ENCODE measurements at regions not wholly inside any gene's neighbourhood (a gene's known extent, or its start where the extent isn't known, plus 50 kb on each side); places are given as distances from the start of the nearest gene placed in this dataset.
A peak's percentile ranks its signal among the peaks of the same experiment; 100 is the strongest.

DNA sequence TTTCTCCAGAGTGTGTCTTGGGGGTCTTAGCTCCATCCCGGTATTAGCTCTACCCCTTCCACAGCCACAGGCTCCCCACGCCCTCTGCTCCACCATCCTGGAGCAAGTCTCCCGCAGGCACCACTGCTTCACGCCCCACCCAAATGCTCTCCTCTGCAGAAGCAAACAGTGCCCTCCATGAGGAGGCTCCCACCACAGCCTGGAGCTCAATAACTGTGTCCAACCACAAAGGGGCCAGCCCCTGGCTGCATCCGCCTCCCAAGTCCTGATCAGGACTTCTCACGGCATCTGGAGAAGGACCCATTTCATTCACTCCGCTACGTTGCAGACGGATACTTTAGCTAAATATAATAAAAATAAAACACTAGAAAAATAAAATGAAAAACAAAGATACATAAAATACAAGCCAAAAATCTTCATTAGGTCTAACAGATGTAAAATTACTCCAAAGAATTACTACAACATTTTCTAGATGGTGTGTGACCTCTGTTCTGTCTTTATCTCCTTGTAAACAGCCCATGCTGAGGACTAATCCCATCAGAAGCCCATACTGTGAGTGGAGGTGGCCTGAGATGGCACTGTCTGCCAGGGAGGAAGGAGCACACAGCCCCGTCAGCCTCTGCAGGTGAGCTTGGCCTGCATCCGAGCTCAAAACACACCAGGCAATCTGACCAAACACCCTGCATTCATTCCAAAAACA, 210.8 kb upstream of the RAB6C start:
- no peak for DNase-seq

DNA sequence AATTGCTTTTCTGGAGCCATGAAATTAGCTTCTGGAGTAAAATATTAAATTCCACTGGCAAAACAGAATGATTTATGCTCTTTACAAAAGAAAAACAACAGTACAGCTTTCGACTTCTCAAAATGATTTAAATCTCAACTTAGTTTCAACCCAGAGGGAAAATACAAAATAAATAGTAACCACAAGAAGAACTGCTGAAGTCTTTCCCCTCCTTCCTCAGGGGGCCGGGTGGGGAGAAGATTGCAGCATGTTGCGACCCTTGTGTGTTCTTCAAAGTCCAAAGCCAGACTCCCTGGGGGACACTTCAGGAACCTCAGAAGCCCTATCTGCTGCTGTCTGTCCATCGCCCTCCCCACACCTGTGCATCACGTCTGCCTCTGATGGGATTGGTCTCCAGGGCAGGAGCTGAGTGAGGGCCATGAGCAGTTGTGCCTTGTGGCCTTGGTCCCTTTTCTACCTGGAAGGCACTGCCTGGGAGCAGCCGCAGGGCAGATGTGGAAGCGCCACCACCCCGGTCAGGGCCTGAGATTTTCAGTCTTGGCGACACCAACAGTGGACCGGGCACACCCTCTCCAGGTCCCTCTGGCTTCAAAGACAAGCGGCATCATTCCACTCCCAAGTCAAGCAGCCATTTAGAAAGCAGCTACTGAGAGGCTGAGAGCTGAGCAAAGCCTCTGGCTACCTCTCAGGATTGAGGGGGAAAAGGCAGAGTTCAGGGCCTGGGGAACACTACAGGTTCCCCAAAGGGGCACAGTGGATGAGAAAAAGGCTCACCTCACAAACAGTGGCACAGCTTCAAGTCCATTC, 210.1 kb upstream of the RAB6C start:
- DNase-seq: no peak

DNA sequence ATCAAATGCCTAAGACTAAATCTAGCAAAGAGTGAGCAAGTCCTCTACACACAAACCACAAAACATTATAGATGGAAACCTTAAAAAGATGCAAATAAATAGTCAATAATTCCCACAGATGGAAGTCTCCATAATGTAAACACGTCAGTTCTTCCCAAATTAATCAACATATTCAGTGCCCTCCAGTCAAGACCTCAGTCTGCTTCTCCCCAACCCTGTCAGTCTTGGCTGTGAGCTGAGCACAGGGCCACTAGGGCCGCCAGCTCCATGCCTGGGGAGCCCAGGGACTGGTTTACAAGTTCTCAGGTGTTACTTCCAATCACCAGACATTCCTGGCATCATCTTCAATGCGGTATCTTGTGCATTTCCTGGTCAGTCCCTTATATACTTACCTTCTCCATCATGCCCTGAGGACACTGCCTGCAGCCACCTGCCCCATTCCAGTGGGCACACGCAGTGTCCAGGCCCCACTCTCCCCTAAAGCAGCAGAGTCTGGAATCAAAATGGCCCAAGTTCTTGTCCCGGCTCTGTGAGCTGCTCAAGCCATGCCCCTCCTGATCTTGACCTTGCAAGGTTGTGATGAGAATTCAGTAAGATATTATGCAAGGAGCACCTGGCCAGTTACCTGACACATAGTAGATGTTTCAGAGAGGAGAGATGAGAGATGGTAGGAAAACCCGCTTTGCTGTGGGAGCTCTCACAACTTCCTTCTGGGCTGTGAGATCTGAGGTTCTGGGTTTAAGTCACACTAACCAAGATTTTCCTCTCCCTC, 207.9 kb upstream of the RAB6C start:
- no peak for DNase-seq

DNA sequence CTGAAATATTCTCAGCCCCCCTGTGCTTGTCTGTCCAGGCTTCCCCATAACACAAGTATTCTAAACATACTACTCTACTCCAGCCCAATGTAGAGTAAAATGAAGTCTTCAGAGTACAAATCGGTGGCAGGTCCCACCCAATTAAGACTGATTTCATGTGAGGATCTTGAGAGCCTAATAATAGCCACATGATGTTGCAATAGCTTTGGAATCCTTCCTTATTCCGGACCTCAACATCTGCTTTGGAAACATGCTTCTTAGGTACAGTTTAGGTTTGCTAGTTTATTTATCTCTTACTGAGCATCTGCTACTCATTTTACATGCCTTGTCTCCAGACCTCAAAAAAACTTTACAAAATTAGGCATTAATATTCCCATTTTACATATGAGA, 207.3 kb upstream of the RAB6C start:
- DNase-seq: no peak

DNA sequence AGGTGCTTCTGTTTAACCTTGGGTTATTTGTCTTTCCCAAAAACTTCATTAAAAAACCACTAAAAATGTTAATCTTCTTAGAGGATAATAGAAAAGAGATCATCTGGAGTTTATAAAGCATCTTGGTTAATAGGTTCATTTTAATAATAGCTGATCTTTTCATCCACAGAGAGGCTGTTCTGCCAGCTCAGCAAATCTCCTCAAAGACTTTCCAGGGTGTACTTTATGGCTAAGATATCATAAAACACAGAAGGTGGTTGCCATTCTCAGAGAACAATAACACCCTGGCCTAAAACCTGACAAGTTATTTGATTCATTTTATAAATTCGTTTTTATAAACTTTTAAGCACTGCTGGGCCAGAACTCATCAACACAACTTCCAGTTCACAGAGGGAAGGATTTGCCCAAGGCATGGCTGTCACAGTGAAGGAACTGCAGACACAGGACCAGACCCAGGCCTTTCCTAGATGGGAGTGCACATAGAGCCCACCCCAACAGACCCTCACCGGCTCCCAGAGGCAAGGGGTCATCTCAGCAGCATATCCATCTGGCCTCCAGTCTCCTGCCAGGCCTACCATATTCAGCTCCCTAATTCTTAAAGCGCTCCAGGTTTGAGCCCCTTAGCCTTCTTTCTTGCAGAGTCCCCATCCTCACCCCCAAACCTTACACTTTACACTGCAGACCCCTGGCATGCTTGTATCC, 203.4 kb upstream of the RAB6C start:
- DNase-seq: no peak

DNA sequence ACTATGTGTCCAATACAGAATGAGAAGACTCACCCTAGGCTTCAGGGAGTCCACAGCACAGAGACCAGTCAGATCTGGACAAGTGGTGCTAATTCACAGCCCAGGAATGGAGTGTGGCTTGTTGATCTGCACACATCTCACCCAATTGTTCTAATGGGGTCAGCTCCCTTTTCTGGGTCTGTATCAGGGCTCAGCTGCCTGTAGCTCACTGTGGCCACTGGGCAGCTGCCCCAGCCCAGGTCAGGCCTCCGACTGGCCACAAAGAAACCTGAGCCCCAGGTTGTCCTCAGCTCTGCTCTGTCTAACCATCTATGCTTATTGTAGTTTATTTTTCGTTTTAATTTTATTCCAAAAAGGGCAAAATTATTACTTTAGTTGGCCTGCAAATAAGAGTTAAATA, 202.3 kb upstream of the RAB6C start:
- no peak for DNase-seq

DNA sequence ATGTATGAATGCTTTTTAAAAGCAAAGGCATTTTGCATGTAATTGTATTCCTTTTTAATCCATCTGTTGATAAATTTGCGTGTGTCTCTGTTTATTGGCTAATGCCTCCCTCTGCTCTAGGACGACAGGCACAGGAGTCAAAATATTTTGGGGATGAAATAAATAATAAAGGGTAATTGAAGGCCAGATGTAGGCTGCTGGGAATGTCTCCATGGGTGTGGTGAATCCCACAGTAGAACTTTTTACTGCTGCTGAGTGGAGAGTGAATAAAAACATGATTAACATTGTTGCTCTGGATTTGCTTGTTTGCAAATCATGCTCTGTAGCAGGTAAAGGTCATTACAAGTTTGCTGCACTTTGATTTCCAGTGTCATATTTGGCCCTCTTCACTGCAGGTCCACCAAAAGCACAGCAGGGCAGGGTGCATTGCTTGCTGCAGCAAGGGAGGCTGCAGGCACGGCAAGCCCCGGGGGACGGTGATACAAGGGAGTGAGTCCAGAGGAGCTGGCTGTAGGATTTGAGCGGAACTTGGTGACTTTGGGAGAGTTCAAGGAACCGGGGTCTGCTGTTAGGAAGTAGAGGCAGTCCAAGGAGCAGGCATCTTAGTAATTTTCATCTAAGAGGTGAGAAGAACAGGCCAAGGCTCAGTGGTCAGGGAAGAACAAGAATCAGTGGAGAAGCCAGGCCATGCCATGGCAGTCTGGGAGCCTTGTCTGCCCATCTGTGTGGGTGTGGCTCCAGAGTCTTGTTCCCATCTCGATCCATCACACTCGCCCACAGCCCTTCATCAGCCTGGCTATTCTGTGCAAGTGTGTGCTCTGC, 201.5 kb upstream of the RAB6C start:
- DNase-seq: no peak

DNA sequence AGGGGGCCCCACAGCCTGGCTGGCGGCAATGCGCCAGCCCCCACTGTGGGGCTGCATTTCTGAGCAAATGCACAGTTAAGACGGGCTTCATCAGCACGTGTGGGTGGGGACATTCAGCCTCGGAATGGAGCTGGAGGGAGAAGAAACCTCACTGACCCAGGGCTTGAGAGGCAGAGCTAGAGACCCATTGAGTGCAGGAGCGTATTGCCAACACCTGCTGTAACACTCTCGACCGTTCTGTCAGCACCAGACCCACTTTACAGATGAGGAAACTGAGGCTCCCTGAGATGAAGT, 200.9 kb upstream of the RAB6C start:
- DNase-seq: no peak

DNA sequence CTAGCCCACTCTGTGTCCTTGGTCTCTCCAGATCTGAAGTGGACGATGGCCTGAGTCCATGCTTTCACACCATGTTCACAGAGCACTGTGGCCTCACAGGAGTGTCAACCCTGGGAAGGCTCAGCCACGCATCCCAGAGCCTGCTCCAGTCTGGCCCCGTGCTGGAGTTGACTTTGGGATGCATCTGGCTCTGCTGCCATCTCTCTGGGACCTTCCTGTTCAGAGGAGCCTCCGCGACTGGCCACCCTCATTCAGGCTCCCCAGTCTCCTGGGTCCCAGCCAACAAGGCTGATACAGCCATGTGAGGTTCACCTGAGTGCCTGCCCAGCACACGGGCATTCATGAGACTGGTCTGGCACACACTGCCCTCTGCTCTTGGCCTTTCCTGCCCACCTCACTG, 199.7 kb upstream of the RAB6C start:
- no peak for DNase-seq

DNA sequence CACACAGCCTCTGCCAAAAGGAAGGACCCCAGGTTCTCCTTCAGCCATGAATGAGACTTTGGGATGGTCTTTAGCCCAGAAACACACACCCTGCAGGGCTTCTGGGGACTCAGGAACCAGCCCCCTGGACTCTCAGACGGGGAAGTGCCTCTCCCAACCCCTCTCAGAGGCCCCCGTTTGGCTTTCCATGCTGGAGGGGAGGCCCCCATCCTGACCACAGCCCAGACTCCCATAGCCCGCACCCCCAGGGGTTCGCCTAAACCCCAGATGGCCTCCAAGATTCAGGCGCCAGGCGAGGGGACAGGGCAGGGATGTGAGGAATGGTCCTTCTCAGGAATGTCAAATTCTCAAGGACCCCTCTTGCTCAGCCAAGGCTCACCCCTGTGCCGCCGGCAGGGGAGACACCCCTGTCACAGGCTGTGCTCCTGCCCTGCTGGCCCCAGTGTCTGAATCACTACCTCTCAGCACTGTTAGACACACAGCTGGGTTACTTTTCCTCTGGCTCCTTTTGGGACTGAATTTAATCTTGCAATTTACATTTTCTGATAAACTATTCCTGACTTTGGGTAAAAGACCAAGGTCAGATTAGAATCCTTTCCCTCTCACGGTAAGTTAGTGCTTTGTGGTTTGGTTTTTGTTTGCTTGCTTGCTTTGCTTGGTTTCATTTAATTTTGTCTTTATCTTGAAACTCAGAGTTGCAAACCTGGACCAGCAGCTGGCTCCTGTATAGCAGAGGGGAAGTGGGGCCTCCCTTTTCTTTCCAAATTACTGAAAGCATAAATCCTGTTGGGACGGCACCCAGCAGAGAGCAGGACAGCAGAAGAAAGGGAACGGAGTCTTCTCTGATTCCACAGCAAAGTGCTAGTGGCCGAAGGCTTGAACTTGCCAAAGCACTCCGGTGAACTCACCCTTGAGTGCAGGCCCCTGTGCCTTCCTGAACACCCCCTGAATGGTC, 198.9 kb upstream of the RAB6C start:
- no peak for DNase-seq

DNA sequence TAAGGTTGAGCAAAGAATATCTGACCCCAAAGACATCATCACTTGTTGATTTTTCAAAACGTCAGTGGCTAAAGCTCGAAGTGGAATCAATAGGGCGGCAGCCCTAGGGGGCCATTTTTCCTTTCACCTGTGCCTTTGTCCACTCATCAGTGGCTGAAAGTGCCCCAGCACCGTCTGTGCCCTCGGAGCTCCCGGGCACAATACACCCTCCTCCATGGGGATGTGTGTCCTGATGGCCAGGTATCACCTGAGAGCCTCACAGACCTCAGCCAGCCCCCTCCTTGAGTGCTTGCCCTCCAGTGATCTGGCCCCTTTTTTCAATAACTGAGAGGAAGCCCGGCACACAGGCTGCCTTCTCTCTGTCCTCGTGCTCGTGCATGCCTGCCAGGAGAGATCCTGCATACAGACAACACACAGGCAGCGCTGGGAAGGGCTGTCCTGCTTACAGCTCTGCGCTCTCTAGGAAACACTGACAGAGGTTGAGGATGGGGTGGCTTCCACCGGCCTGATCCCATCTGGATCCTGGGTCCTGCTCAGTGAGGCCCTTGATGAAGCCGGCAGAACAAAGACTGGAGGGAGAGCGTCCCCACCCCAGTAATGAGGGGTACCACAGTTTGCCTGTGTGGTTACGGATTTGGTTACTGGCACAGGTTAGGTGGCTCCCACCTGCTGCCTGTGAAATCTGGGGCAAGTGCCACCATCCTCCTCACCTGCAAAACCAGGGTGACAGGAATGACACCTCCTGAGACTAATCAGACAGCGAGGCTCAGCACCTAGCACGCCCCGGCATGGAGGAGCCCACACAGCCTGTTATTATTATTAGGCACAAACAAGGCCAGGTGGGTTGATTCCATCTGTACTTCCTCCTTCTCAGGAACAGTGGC, 197.5 kb upstream of the RAB6C start:
- no peak for DNase-seq

DNA sequence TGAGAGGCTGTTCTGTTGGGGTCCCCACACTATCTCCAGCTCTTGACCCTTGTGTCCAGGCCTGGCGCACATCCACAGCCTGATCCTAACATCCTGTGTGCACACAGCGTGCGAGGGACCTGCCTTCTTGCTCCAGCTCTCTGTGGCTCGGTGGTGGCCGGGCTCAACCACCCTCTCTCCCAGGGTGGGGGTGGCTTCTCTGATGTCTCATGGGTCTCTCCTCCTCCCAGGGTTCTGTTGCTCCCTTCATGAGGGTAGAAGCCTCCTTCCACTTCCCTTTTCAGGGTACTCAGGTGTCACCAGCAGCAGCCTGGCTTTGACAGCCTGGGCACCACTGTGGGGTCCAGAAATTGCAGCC, 196.9 kb upstream of the RAB6C start:
- DNase-seq: no peak

DNA sequence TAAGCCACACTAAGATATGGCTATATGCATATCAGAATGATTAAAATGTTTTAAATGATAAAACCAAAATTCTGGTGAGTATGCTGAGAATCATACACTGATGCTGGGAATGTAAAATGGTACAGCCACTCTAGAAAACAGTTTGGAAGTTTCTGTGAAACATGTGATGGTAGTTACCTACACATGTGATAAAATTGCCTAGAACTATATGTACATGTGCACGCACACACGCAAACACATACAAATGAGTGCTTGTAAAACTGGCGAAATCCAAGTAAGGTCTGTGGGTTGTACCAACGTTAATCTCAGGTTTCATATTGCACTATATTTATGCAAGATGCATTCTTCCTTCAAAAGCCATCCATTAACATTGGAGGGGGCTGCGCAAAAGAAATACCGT, 195.0 kb upstream of the RAB6C start:
- DNase-seq: no peak

DNA sequence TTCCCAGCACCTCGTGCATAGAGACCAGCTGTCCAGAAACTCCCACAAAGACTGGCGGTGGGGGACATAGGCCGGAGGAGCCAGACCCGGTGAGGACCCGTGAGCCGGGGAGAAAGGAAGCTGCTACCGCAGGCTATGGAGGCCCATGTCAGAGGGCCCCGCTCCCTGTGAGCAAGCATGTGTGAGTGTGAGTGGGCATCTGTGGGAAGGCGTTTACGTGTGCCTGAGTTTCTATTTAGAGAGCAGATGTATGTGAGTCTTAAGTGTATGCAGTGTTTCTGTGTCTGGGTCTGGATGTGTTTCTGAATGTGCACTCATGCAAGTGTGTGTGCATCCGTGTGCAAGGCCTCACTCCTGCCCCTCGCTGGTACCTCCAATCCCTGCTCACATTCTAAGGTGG, 187.8 kb upstream of the RAB6C start:
- no peak for DNase-seq

DNA sequence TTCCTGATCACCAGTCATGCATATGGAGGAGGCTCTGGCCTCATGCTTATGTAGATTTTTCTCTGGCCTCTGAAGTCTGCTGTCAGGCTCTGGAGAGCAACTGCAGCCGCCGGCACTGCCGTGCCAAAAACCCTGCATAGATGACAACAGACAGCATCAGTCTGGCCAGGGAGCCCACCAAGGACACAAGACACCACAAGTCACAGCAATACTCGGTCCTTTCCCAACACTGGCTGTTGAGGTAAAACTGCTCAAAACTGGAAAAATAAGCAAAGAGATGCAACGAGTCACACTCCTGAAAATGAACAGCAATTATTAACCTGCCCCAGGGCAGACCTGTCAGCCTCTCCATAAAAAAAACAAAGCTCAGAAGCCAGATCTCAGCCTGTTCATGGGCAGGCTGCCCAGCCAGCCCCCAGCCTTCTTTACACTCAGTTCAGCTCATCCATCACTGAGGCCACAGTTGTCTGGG, 186.0 kb upstream of the RAB6C start:
- DNase-seq: peak; percentile 74

DNA sequence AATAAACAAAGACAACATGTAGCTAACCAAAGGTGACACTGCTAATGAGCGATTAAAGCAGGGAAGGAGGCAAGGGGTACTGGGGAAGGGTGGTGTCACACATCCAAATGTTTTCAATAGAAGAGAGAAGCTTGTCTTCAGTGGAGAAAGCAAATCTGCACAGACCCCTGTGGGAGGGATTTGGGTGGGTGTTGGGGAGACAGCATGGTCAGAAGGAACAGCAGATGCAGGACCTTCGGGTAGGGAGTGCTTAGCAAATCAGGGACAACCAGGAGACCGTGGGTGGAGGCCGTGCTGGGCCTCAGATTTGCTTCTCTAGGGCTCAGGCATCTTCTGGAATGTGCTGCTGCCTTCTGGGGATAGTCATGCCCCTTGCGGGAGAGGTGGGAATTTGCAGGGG, 185.3 kb upstream of the RAB6C start:
- no peak for DNase-seq

DNA sequence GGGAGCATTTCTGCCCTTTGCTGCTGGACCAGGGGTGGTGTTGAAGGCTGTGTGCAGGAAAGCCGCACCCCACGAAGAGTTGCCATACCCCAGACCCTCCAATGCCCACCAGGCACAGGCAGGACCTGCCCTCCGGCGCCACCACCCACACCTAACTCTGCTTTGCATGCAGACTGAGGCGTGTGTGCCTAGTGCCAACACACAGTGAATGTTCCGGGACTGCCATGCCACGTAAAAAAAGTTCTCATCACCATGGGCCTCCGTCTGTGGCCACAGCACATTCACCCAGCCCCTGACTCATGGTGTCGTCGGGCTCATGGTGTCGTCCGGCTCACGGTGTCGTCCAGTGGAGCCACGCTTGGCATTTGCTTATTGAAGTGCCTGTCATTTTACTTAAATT, 184.9 kb upstream of the RAB6C start:
- no peak for DNase-seq

DNA sequence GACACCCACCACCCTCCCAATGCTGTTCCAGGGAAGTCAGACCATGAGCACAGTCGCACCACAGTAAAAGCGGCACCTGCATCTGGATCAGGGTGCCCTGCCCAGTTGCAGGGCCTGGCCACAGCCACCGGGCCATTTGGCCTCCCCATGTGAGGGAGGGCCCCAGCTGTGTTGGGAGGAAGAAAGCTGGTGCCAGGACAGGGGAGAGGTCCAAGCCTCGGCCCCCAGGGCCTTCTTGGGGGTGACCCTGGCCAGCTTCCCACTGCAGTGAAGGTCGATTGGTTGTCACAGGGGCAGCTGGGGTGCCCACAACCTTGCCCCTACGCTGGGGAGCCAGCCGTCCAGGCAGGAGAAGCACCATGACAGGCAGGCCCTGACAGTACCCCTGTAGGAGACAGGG, 183.2 kb upstream of the RAB6C start:
- DNase-seq: no peak

DNA sequence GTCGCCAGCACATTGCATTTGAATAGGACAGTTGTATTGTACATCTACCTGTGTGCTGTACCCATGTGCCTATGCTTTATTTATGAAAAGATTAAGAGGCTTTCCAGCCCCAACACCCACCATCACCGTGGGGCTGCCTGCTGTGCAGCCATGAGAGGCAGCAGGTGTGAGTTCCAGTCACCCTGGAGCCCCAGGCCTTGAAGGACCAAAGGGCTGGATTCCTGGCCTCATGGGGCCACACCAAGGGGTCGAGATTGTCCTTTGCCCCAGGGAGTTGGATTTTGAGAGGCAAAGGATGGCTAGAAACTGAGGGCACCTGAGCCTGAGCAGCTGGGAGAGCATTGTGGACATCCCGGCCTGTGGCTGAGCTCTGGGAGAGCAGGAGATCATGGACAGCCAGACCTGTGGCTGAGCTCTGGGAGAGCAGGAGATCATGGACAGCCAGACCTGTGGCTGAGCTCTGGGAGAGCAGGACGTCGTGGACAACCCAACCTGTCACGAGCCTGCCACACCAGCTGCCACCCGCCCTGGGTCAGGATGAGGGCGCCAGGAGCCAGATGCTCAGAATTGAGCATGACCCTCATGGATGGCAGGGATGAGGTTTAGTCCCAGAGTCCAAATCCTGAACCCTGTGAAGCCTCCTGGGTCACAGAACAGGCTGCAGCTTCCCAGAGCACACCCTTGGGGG, 182.5 kb upstream of the RAB6C start:
- no peak for DNase-seq
